ENCODE measurements at regions not wholly inside any gene's neighbourhood (a gene's known extent, or its start where the extent isn't known, plus 50 kb on each side); places are given as distances from the start of the nearest gene placed in this dataset.

DNA sequence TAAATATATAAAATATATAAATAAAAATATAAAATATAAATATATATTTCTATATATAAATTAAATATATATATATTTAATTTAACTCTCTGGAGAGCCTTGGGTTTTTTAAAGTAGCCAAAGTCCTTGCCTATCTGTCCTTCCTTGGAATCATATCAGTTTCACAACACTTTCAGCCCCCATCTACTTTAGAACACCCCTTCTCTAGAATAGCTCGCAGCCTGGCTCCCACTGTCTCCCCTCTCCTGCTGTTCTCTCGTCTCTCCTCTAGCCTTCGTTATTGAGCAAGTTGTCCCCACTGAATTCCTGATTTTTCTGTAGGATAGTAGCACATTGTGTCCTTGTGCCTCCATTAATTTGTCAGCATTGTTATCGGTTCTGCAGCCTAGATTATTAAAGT lies 677.0 kb downstream of the RNF144A start:
- H3K4me3 ChIP-seq (ENCODE audit: low read length), result no peak overlapping the region
- TF ChIP-seq ZNF274 (IDR thresholded peaks at IDR 0.05; ENCODE audit: low read depth, low read length), result no peak

DNA sequence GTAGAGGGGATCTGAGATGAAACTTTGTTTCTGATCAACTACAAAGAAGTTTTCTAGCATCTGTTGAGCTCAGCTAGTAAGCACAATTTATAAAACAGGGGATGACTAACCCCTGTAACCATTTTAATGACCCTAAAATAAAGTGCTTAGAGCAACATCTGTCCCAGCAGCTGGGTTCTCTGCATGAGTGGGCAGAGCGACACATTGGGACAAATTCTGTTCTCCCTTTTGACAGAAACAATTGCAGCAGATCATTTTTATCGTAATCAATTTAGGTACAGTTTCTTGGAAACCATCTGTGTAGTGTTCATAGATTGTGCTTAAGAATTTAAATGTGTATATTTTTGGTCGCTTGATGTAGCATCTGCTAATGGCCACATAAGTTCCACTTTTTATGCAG lies 678.0 kb downstream of the RNF144A start:
- H3K4me3 ChIP-seq (ENCODE audit: low read length), result no peak overlapping the region
- no peak for TF ChIP-seq ZNF274 (IDR thresholded peaks at IDR 0.05; ENCODE audit: low read depth, low read length)

DNA sequence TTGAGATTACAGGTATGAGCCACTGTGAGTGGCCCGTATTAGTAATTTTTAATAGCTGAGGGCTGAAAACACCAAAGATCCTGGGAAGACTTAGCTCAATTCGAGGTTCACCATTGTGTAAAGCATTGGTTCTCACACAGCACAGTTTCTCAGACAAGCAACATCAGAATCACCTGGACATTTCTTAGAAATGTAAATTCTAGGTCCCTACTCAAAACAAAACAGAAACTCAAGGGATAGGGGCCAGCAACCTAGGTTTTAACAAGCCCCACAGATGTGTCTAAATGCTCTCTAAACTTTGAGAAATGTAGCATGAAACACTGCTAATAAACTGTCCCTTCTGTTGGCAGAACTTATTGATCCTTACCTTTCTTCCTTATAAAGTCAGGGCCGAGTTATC lies 681.2 kb downstream of the RNF144A start:
- TF ChIP-seq ZNF274 (IDR thresholded peaks at IDR 0.05; ENCODE audit: low read depth, low read length), result no peak
- H3K4me3 ChIP-seq (ENCODE audit: low read length), result no peak overlapping the region

DNA sequence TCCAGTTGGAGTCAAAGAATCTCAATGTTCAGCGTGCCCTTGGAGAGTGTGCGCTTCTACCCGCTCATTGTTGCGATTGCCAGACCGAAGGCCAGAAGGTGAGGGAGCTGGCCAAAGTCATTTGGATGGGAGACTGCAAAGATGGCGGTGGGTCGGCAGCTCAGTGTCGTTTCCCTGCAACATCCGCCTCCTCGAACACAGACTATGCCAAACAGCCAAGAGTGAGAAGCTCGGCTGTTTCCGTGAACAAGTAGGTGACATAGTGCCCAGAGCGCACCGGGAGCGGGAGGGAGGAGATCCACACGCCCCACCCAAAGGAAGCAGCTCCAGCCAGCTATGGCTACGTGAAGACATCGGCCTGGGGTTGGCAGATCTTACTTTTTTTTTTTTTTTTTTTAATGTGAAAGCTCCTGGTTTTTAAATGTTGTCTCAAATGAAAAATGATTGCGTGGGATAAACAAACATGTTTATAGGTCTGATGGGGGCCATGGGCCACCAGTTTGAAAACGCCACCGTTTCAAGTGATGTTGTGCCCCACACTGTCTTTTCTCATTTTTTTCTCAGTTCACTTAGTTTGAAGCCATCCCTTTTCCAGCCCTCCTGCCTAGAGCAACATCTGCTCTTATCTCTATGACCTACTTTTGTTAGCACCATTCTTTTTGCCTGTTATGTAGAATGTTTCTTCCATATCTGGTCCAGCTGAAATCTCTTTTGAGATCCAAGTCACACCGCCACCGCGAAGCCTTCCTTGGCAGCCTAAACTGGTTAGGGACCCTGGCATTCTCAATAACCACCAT lies 682.4 kb downstream of the RNF144A start:
- TF ChIP-seq ZNF274 (IDR thresholded peaks at IDR 0.05; ENCODE audit: low read depth, low read length), result no peak
- no peak overlapping the region for H3K4me3 ChIP-seq (ENCODE audit: low read length)

DNA sequence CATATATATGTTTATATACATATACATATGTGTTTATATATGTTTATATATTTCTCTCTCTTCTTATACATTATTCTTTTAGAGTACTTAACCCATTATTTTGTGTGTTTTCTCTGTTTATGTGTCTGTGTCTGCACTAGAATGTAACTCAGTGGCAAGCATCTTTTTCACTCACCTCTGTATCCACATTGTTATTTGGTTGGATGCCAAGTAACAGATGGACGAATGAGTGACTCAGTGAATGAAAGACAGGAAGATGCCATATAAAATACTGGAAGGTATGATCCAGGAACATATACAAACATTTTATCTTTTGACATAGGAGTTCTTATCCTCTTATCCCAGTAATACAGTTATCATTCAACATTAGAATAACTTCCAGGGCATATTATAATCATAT lies 684.8 kb downstream of the RNF144A start:
- TF ChIP-seq ZNF274 (IDR thresholded peaks at IDR 0.05; ENCODE audit: low read depth, low read length), result no peak
- no peak overlapping the region for H3K4me3 ChIP-seq (ENCODE audit: low read length)

DNA sequence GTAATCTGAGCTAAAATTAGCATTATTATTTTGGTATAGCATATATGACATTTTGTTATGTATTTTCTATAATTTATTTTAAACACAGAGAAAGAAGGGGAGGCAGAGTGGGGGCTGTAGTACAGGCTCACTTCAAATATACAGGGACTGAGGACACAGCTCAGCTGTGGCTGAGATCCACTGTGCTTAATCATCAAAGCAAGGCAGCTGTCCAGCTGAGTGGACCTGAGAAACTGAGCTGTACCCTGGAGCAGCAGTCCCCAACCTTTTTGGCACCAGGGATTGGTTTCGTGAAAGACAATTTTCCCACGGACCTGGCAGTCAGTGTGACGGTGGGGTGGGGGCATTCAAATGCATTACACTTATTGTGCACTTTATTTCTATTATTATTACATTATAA lies 687.2 kb downstream of the RNF144A start:
- H3K4me3 ChIP-seq (ENCODE audit: low read length), result no peak overlapping the region
- no peak for TF ChIP-seq ZNF274 (IDR thresholded peaks at IDR 0.05; ENCODE audit: low read depth, low read length)

DNA sequence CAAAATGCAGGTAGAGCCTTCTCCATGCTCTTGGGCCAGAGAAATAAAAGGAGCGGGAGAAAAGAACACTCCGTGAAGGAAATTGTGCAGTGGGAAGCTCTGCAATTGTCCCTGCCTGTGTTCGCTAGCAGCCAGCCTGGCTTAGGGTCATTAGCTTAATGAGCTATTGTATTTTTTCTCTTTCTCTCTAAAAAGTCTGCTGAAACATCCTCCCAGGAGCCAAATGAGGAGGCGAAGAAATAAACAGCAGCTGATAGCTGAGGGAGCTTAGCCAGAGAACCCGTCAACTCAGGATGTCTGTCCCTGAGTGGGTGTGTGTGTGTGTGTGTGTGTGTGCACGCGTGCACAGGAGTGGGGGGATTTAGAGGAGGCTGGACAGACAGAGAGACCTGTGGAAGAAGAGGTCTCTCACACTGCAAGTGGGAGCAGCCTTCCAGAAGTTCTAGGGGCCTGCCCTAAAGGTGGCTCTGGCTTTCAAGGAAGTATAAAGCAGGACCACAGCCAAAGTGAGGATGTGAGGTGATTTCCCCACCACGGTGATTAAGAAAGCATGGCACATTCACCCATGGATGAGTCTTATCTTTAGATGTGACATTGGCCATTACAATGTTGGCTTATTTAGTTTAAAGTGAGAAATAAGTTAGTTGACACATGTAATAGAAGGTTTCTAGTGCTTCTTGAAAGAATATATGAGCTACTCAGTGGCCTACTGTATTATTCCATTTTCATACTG lies 690.4 kb downstream of the RNF144A start:
- TF ChIP-seq ZNF274 (IDR thresholded peaks at IDR 0.05; ENCODE audit: low read depth, low read length), result no peak
- H3K4me3 ChIP-seq (ENCODE audit: low read length), result no peak overlapping the region

DNA sequence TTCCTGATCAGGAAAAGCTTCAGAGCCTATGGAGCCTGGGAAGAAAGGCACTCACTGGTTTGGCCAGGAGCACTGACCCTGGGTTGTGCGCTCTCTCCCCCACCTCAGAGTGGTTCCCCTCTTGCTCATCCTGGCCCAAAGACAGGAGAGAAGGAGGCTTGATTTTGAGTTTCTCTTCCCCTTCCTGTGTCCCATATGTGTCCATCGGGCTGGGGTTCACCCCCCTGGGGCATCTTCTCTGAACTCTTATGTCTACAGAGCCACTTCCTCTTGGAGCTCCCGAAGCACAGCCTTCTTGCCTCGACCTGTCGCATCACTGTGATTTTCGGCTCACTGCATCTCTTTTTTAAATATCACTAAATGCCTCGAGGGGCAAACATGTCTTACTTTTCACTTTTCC lies 692.3 kb downstream of the RNF144A start:
- TF ChIP-seq ZNF274 (IDR thresholded peaks at IDR 0.05; ENCODE audit: low read depth, low read length), result no peak
- H3K4me3 ChIP-seq (ENCODE audit: low read length), result no peak overlapping the region

DNA sequence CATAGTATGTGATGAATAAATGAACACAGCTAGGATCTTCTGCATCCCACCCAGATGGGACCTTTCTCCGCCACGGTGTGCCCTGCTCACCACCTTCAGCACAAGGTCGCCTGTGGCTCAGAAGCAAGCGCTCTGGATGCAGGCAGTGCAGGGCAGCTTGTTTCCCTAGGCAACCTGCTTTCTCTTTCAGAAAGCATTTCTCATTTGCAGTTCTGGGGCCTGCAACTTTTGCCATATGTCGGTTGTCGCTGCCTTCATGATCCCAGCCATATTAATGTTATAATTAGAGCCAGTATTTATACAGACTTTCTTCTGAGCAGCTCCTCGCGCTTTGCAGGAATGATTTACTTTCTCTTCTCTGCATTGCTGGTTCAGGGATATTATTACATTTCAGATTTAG lies 692.8 kb downstream of the RNF144A start:
- H3K4me3 ChIP-seq (ENCODE audit: low read length), result no peak overlapping the region
- no peak for TF ChIP-seq ZNF274 (IDR thresholded peaks at IDR 0.05; ENCODE audit: low read depth, low read length)

DNA sequence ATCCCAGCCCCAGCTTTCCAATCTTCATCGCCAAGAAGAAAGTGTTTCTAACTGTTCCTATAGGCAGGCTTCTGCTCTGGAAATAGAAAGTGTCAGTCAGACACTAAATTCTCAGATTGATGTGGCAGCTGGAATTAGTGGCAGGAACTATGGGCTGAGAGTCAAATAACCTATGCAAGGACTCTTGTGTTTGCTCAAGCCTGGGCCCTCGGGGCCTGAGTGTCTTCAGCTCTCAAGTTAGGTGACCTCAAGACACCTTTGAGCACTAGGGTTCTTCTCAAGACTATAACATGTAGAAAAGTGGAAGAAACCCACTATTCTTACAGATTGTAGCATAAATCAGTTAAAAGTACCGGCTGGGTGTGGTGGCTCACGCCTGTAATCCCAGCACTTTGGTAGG lies 694.5 kb downstream of the RNF144A start:
- no peak overlapping the region for H3K4me3 ChIP-seq (ENCODE audit: low read length)
- no peak for TF ChIP-seq ZNF274 (IDR thresholded peaks at IDR 0.05; ENCODE audit: low read depth, low read length)

DNA sequence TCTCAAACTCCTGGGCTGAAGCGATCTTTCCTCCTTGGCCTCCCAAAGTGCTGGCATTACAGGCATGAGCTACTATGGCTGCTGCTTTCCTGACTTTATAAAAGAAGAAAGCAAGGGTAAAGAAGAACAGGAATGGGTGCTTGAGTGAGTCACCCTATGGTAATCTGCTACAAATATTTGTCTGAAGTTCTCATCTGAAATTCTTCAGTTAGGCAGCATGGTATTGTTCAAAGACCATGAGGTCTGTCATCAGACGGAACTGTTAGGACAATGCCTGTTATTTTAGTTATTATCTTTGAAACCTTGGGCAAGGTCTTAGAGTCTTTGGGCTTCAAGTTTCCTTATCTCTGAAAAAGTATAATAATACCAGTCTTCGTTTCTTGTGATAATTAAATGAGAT lies 695.8 kb downstream of the RNF144A start:
- TF ChIP-seq ZNF274 (IDR thresholded peaks at IDR 0.05; ENCODE audit: low read depth, low read length), result no peak
- H3K4me3 ChIP-seq (ENCODE audit: low read length), result no peak overlapping the region

DNA sequence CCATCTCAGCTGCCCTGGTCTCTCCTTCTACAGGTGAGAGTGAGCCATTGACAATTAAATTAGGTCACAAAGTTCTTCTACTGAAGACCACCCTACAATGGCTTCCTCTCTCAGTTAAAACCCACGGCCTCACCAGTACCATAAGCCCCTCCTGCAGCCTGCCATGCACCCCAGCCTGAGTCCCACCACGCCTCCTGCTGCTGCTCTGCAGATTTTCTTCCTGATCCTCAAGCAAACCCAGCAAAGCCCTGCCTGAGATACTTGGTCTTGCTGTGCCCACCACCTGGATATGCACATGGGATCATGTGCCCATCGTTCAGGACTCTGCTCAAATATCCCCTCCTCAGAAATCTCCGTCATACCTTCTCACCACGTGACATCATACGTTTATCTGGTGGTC lies 696.6 kb downstream of the RNF144A start:
- no peak for TF ChIP-seq ZNF274 (IDR thresholded peaks at IDR 0.05; ENCODE audit: low read depth, low read length)
- H3K4me3 ChIP-seq (ENCODE audit: low read length), result no peak overlapping the region

DNA sequence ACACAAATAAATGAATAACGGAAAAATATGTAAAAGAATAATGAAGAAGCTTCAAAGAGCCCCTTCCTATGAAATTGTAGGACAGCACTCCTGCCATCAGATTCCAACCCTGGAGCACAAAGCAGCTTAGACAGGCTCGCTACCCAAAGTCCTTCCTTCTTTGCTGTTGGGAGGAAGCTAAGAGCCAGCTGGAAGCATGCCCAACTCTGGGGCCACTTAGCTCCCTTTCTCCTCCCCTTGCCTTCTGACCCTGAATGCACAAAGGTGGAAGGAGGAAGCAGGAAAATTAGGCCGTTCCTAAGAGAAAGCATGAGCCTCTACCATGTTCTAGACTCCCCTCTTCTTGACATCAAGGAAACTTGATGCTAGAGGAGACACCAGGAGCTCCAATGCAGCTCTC lies 700.8 kb downstream of the RNF144A start:
- no peak for TF ChIP-seq ZNF274 (IDR thresholded peaks at IDR 0.05; ENCODE audit: low read depth, low read length)
- no peak overlapping the region for H3K4me3 ChIP-seq (ENCODE audit: low read length)

DNA sequence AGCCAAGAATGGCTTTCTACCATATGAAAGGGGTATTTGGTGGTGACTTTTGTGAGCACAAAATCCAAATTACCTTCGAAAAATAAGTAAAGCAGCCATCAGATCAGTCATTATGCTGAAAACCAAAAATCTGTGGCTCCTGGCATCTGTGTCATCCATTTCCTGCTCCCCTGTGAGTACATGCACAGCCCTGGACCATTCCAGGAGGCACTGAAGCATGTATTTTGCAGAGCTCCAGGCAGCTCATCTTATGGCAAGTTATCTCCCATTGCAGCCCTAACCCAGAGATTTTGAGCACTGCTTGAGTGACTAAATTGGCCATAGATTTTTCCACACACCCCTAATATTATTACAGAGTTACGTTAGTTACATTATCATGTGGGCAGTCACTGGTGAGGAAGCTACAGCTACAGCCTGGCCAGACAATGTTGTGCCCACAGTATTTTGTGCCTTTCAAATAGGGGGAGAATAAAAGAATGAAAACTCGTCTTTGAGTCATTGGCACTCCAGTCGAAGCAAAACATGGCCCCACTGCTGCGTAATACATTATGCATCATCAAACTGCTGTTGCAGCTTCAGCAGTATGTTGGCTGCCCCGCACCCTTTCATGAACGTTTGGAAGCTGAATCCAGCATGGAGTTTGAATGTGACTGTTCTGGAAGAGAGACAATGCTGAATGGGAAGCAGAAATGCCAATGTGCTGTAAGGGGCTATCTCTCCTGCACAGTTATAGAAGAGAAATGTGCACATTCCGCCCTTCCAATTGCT lies 702.2 kb downstream of the RNF144A start:
- no peak overlapping the region for H3K4me3 ChIP-seq (ENCODE audit: low read length)
- no peak for TF ChIP-seq ZNF274 (IDR thresholded peaks at IDR 0.05; ENCODE audit: low read depth, low read length)

DNA sequence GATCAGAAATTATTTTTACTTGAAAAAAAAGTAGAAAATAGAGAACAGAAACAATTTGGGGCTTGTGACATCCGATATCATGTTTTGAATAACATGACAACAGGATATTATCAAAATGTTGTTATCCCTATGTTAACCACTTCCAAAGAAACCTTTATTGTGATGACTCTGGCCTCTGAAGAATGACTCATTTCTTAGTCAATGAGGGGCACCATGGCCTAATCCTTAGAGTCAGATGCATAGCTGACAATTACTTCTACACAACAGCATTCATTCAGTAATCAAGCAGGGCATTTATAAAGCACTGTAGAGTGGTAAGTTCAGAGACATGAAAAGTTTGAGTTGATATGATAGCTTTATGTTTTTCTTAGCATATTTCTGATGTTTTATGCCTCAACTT lies 703.0 kb downstream of the RNF144A start:
- no peak overlapping the region for H3K4me3 ChIP-seq (ENCODE audit: low read length)
- no peak for TF ChIP-seq ZNF274 (IDR thresholded peaks at IDR 0.05; ENCODE audit: low read depth, low read length)
